GM10248 (cell line): ENCODE measurements at regions not wholly inside any gene's neighbourhood (a gene's known extent, or its start where the extent isn't known, plus 50 kb on each side); places are given as distances from the start of the nearest gene placed in this dataset.

Source experiments
- CTCF ChIA-PET: fragments of 300-600 bp; sonication (Branson Sonifier 250); formaldehyde crosslinking; extraction: SDS; loops from one replicate; lab custom pipeline; 2021; ENCODE audit warnings: antibody characterized with exemption; lab: Yijun Ruan, JAX
- POLR2A ChIA-PET: fragments of 350-650 bp; sonication (Branson Sonifier 250); formaldehyde crosslinking; extraction: SDS; loops from one replicate; lab custom pipeline; 2020; ENCODE audit warnings: antibody characterized with exemption; lab: Yijun Ruan, JAX
- DNase-seq: peaks from one replicate; pipeline ENCODE4 v3.0.0; 2012; ENCODE audit errors: extremely low spot score
- TF ChIP-seq, protein P1 (sequence below): IDR thresholded peaks from 2 replicates; pipeline ENCODE4 v1.5.1; 2012; ENCODE audit warnings: mild to moderate bottlenecking, low read depth; ENCODE audit errors: extremely low read depth, missing control alignments, control extremely low read depth

DNA sequence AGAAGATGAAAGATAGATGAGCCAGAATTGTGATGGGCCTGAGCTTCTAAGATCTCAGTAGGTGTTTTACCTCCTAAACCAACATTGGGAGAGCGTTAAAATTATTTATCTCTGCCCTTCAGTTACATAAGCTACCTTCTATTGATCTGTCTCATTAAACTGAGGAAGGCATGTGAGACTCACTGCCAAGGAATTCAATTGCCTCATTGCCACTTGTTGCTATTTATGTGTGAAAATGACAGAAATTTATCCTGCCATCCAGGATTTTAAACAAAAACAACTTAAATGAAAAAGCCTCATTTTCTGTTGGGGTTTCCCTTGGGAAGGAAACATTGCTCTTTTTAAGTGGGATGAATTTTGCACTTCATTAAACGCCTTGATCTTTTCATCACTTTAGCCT, 78.7 kb upstream of the RUNX1 start:
- TF ChIP-seq, protein P1, sequence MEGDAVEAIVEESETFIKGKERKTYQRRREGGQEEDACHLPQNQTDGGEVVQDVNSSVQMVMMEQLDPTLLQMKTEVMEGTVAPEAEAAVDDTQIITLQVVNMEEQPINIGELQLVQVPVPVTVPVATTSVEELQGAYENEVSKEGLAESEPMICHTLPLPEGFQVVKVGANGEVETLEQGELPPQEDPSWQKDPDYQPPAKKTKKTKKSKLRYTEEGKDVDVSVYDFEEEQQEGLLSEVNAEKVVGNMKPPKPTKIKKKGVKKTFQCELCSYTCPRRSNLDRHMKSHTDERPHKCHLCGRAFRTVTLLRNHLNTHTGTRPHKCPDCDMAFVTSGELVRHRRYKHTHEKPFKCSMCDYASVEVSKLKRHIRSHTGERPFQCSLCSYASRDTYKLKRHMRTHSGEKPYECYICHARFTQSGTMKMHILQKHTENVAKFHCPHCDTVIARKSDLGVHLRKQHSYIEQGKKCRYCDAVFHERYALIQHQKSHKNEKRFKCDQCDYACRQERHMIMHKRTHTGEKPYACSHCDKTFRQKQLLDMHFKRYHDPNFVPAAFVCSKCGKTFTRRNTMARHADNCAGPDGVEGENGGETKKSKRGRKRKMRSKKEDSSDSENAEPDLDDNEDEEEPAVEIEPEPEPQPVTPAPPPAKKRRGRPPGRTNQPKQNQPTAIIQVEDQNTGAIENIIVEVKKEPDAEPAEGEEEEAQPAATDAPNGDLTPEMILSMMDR: no peak

DNA sequence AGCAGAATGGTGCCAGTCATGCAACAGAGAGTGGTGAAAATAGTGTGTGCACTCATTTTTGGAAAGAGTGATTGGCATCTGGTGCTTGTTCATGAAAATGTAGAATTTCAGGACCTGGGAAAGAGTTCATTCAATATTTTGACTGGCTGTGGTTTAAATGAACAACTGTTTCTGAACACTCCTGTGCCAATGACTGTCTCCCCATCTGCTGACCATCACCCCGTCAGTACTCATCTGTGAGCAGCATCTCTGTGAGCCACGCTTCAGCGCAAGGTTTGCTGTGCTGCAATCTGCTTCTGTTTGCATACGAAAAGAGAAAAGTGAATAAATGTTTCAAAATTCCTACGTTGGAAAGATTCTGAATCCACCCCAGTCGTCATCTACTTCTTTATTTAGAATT, 77.9 kb upstream of the RUNX1 start:
- POLR2A ChIA-PET: no interaction called here
- TF ChIP-seq, protein P1: no peak
- no peak for DNase-seq
- CTCF ChIA-PET: no interaction called here

More for the DNA sequence above, 78.7 kb upstream of the RUNX1 start:
- DNase-seq: no peak
- CTCF ChIA-PET: interaction anchor here (0.9 kb wide), 1 partner anchor 272 kb away, joined by 3 read pairs; no protein-coding TSS in a partner anchor
- POLR2A ChIA-PET: no interaction called here

DNA sequence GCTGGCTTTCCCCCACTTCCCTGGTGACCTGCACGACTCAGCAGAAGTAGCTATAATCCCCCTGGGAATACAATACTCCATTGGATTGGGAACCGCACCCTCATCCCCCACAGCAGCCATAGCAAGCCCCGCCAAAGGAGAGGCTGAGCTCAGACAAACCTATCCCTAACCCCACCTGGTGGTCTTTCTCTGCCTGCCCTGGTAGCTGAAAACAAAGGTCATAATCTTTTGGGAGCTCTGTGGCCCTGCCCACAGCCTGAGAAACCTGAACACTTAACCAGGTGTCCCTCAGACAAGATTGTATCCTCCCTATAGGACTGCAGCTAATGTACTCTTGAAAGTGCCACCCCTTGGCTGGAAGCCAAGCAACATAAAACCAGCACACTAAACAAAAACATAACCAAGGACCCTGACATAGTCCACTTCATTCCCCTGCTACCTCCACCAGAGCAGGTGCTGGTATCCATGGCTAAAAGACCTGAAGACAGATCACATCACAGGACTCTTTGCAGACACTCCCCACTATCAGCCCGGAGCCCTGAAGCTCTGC, 71.6 kb upstream of the RUNX1 start:
- ChIA-PET CTCF (no interaction called here), POLR2A (no interaction called here)
- DNase-seq: no peak
- TF ChIP-seq, protein P1: no peak

DNA sequence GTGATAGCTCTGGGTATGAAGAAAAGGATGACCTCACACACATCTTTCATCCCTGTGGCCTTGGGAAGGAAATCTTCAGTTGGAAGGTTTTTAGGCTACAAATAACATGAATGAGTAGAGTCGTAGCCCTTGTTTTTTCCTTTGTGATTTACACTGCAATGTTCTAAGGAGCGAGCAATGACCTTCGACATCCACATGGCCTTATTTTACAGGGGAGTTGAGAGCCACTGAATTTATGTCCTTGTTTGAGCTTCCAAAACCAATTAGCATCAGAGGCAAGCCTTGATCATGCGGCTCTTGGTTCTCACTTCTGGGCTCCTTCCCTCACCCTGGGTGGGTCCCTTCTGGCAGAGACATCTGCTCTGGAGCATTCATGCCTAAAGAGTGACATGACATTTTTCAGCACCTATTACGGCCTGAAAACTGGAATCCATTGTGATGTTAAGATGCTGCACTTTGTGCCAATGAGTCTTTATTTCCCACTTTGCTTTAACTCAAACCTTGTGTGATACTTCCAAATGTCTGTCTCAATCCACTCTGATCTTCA, 70.5 kb upstream of the RUNX1 start:
- POLR2A ChIA-PET: no interaction called here
- TF ChIP-seq, protein P1: no peak
- no peak for DNase-seq
- CTCF ChIA-PET: interaction anchor here (1.0 kb wide), 1 partner anchor 161 kb away, joined by 3 read pairs; no protein-coding TSS in a partner anchor

DNA sequence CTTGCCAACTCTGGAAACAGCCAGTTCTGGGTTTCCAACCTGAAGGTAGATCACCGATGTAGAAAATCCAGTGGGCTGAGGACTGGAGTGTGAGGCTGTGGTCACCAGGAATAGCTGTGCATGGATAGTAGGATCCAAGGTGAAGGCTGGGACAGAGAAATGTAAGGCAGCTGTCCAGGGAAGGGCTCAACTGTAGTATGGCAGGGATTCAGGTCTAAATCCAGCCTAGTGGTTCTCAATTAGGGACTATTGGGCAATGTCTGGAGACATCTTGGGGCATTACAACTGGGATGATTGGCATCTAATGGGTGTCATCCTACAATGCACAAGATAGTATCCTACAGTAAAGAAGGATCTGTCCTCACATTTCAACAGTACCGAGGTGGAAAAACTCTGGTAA, 67.7 kb upstream of the RUNX1 start:
- TF ChIP-seq, protein P1: no peak
- ChIA-PET CTCF (interaction anchor here (1.3 to 1.6 kb wide), 2 partner anchors 13 to 22 kb away, joined by 3 to 4 read pairs; no protein-coding TSS in a partner anchor), POLR2A (no interaction called here)
- no peak for DNase-seq

DNA sequence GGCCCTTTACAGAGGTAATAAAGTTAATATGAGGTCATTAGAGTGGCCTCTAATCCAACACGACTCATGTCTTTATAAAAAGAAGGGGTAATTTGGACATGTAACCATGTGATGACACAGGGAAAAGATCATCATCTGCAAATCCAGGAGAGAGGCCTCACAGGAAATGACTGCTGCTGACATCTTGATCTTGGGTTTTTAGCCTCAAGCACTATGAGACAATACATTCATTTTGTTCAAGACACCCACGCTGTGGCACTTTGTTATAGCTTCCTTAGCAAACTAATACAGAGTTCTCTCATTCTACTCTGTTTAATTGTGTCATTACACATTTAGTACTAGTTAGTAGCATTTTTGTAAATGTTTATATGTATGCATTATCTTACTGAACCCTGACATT, 64.0 kb upstream of the RUNX1 start:
- TF ChIP-seq, protein P1: no peak
- POLR2A ChIA-PET: no interaction called here
- CTCF ChIA-PET: no interaction called here
- no peak for DNase-seq
